ENCODE measurements at regions not wholly inside any gene's neighbourhood (a gene's known extent, or its start where the extent isn't known, plus 50 kb on each side); places are given as distances from the start of the nearest gene placed in this dataset.

DNA sequence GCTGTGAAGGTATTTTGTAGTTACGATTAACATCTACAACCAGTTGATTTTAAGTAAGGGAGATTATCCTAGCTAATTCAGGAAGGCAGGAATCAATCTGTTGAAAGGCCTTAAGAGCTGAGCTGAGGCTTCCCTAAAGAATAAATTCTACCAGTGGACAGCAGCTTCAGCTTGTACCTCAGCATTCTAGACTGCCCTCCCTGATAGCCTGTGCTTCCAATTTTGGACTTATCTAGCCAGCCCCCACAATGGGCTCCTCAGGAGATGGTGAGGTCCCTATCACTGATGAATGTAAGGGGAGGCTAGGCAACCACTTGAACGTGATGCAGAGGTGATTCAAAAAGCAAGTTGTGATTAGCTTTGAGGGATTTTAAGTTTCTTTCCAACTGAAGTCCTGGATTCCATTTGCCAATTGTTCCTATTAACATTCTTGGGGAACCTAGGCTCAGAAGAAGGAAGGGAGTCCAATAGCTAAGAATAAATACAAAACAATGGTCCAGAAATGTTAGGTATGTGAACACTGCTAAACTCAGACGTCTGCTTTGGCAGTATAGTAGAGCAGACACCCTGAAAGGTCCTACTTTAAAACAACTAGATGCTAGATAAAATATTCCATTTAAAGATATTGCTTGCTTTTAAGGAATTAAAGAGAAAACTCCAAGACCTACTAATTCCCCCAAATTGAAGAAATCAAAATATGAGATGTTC is 404.3 kb upstream of the TENM4 start:
- H3K4me3 ChIP-seq (ENCODE audit: low read depth, low read length), result no peak overlapping the region
- H3K36me3 ChIP-seq (ENCODE audit: control insufficient read depth, insufficient read depth, low read length), result no peaks in the 10 kb centered on the region
- TF ChIP-seq, protein P1, sequence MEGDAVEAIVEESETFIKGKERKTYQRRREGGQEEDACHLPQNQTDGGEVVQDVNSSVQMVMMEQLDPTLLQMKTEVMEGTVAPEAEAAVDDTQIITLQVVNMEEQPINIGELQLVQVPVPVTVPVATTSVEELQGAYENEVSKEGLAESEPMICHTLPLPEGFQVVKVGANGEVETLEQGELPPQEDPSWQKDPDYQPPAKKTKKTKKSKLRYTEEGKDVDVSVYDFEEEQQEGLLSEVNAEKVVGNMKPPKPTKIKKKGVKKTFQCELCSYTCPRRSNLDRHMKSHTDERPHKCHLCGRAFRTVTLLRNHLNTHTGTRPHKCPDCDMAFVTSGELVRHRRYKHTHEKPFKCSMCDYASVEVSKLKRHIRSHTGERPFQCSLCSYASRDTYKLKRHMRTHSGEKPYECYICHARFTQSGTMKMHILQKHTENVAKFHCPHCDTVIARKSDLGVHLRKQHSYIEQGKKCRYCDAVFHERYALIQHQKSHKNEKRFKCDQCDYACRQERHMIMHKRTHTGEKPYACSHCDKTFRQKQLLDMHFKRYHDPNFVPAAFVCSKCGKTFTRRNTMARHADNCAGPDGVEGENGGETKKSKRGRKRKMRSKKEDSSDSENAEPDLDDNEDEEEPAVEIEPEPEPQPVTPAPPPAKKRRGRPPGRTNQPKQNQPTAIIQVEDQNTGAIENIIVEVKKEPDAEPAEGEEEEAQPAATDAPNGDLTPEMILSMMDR (IDR thresholded peaks at IDR 0.05; ENCODE audit: insufficient read depth, low read length, poor library complexity, severe bottlenecking), result no peak
- DNase-seq (ENCODE audit: low read depth), result no peak
- no peaks in the 10 kb centered on the region for H3K27me3 ChIP-seq (ENCODE audit: control insufficient read depth, insufficient read depth, low read length)

DNA sequence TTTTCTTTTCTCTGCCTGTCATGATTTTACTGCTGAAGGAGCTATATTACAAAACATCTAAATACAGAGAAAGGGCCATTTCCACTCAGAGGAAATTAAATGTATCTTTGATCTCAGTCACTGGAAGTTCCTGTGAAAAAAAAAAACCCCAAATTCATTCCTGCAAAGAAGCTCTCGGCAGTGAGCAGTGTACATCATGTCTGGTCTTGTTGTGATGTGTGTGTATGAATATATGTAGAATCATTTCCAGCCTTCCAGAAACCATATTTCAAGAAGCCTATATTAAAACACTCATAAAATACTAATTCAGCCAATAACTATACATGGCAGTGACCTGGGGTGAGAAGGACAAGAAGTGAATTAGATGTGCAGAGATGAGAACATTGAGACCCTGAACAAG is 393.2 kb upstream of the TENM4 start:
- DNase-seq (ENCODE audit: low read depth), result no peak

DNA sequence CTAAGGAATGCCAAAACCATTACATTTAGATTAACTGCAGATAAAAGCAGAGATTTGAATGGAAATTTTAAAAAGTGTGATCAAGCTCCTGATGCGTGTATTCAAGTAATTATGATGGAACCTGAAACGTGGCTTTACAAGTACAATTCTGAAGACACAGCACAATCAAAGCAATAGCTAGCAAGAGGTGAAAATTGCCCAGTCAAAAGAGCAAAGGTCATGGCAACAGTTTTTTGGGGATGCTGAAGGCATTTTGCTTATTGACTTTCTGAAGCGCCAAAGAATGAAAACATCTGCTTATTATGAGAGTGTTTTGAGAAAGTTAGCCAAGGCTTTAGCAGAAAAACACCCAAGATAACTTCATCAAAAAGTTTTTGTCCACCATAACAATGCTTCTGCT is 389.6 kb upstream of the TENM4 start:
- TF ChIP-seq, protein P1 (IDR thresholded peaks at IDR 0.05; ENCODE audit: insufficient read depth, low read length, poor library complexity, severe bottlenecking), result no peak
- no peaks in the 10 kb centered on the region for H3K36me3 ChIP-seq (ENCODE audit: control insufficient read depth, insufficient read depth, low read length)
- H3K4me3 ChIP-seq (ENCODE audit: low read depth, low read length), result no peak overlapping the region
- no peaks in the 10 kb centered on the region for H3K27me3 ChIP-seq (ENCODE audit: control insufficient read depth, insufficient read depth, low read length)
- no peak for DNase-seq (ENCODE audit: low read depth)

More for the DNA sequence above, 393.2 kb upstream of the TENM4 start:
- TF ChIP-seq, protein P1 (IDR thresholded peaks at IDR 0.05; ENCODE audit: insufficient read depth, low read length, poor library complexity, severe bottlenecking), result no peak
- no peaks in the 10 kb centered on the region for H3K36me3 ChIP-seq (ENCODE audit: control insufficient read depth, insufficient read depth, low read length)
- no peak overlapping the region for H3K4me3 ChIP-seq (ENCODE audit: low read depth, low read length)
- no peaks in the 10 kb centered on the region for H3K27me3 ChIP-seq (ENCODE audit: control insufficient read depth, insufficient read depth, low read length)

DNA sequence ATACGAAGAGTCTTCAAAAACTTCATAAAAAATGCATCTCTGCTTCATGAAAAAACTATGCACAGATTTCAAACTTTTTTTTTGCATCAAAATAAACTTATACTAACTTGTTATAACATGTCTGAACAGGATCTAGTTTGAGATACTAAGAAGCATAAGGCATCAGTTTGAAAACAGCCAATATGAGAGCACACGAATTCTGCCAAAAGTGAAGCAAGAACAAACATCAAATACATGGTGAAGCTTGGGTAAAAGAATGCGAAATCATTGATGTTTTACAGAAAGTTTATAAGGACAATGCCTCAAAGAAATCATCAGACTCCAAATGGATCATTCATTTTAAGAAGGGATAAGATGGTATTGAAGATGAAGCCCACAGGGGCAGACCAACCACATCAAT is 389.1 kb upstream of the TENM4 start:
- H3K27me3 ChIP-seq (ENCODE audit: control insufficient read depth, insufficient read depth, low read length), result no peaks in the 10 kb centered on the region
- no peaks in the 10 kb centered on the region for H3K36me3 ChIP-seq (ENCODE audit: control insufficient read depth, insufficient read depth, low read length)
- TF ChIP-seq, protein P1 (IDR thresholded peaks at IDR 0.05; ENCODE audit: insufficient read depth, low read length, poor library complexity, severe bottlenecking), result no peak
- DNase-seq (ENCODE audit: low read depth), result no peak
- H3K4me3 ChIP-seq (ENCODE audit: low read depth, low read length), result no peak overlapping the region

DNA sequence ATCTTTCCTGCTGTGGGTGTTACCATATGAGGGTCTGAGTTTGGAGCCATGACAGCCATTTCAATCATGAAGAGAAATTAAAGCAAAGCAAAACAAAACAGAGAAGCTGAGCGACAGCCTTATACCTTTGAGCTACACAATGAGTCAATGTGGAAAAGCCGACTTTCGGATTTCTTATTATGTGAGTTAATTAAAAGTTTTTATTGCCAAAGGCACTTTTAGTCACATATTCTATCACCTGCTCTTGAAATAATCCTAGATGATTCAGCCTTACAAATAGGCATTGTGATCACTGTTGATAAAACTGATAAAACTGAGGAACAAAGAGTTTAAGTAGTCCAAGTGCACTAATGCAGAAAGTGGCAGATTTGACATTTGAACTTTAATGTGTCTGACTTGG is 381.9 kb upstream of the TENM4 start:
- Histone ChIP-seq H3K27me3 (ENCODE audit: control insufficient read depth, insufficient read depth, low read length) (no peaks in the 10 kb centered on the region), H3K4me3 (ENCODE audit: low read depth, low read length) (no peak overlapping the region), H3K36me3 (ENCODE audit: control insufficient read depth, insufficient read depth, low read length) (no peaks in the 10 kb centered on the region)
- TF ChIP-seq, protein P1 (IDR thresholded peaks at IDR 0.05; ENCODE audit: insufficient read depth, low read length, poor library complexity, severe bottlenecking), result no peak
- no peak for DNase-seq (ENCODE audit: low read depth)

DNA sequence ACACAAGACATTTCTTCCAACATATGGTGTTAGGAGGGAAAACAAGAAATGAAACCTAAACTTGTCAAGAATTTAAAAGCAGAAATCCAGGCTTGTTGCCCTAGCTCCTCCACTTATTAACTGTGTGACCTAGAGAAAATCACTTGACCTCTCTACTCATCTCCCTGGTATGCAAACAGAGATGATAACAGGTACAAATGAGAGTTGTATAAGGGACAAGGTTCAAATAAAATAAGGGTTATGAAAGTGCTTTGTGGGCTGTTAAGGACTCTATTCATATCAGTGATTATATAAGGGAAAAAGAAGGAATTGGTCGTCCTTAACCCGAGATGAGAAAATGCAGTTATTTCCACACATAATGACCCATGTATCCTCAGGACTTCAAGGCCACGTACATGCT is 372.7 kb upstream of the TENM4 start:
- no peaks in the 10 kb centered on the region for H3K27me3 ChIP-seq (ENCODE audit: control insufficient read depth, insufficient read depth, low read length)

More for the DNA sequence above, 372.7 kb upstream of the TENM4 start:
- H3K4me3 ChIP-seq (ENCODE audit: low read depth, low read length), result no peak overlapping the region
- TF ChIP-seq, protein P1 (IDR thresholded peaks at IDR 0.05; ENCODE audit: insufficient read depth, low read length, poor library complexity, severe bottlenecking), result no peak
- H3K36me3 ChIP-seq (ENCODE audit: control insufficient read depth, insufficient read depth, low read length), result no peaks in the 10 kb centered on the region
- DNase-seq (ENCODE audit: low read depth), result no peak
